DMS114 treated with DMSO at 0.1 percent for 48 hours (cell line): ENCODE measurements at regions not wholly inside any gene's neighbourhood (a gene's known extent, or its start where the extent isn't known, plus 50 kb on each side); places are given as distances from the start of the nearest gene placed in this dataset.
"Not testable (repeated sequence)": the region's sequence is repeated elsewhere in the genome, so short reads cannot be mapped to it uniquely, and the experiment has no call there.

Experiments used
- DNase-seq: peaks from one replicate; lab custom pipeline; 2025; ENCODE audit not compliant: unreplicated experiment; lab: John Stamatoyannopoulos, UW

DNA sequence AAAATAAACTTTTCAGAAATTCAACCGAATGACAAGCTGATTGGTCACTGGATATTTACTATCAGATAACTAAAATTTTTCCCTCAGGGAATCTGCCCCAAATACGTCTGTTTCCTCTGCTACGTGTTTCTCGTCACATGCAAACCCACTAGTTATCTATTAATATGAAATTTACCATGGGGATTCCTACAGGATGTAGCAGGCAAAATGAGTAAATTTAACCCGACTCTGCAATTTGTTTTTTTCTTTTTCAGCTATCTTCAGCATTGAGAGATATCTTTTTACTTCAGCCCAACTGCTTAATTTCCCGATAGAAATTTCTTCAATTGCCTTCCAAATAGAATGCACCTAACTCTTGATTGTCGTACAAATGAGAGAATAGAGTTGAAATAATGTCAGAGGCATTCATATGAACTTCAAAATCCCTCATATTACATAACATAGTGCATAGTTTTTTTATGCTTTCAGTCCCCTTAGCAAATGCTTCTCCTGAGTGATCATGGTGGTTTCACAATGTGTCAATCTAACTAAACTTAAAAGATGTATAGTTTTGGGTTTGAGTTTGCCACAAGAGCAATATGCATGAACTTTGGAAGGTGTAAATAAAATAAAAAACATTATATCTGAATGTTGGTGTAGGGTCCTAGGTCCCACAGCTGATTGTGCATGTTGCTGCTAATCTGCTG is 913.1 kb upstream of the GRIA3 start:
- no peak for DNase-seq

DNA sequence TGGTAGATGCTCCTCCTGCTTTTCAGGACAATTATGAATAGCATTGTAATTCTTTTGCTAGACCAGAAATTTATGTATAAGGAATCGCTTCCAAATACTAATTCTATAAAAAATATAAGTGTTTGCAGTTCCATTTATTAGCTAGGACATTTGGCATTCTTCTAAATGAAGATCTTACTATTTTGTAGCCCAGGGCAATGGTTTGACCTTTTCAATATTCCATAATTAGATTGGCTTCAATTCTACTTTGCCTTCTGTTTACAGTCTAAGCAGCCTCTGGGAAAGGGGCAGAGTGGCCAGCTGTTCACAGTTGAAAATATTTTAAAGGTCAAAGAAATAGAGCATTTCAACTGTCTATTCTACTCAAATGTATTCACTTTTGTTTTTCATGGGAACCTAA is 912.1 kb upstream of the GRIA3 start:
- no peak for DNase-seq

DNA sequence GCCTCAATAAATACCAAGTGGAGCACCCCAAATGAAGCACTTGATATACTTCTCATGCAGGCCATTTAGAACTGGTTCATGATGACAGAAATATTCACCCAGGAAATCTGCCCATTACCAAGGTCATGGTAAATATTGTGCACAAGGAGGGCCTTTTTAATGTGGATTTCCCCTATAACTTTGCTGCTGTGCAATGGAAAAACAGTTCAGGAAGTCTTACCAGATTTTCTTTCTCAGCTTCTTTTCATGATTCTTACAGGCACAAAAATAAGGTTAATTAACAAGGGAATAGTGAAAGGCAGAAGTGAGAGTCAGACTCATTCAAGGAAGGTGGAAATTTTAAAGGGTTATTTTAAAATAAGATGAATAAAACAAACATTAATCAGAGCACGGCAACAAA is 904.3 kb upstream of the GRIA3 start:
- DNase-seq: no peak

DNA sequence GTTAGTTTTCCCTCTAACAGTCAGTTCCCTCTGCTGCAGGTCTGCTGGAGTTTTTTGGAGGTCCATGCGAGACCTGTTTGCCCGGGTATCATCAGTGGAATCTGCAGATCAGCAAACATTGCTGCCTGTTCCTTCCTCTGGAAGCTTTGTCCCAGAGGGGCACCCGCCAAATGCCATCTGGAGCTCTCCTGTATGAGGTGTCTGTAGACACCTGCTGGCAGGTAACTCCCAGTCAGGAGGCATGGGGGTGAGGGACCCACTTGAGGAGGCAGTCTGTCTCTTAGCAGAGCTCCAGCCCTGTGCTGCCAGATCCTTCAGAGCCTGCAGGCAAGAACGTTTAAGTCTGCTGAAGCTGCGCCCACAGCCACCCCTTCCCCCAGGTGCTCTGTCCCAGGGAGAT is 884.3 kb upstream of the GRIA3 start:
- not testable (repeated sequence) for DNase-seq

DNA sequence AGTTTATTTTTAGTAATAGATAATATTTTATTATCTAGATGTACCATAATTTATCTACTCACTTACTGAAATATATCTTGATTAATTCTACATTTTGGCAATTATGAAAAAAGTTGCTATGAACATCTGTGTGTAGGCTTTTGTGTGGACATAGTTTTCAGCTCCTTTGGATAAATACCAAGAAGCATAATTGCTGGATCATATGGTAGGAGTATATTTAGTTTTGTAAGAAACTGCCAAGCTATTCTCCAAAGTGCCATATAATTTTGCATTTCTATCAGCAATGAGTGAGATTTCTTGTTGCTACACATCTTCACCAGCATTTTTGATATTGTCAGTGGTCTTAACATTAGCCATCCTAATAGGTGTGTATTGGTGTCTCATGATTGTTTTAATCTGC is 882.6 kb upstream of the GRIA3 start:
- DNase-seq: no peak

DNA sequence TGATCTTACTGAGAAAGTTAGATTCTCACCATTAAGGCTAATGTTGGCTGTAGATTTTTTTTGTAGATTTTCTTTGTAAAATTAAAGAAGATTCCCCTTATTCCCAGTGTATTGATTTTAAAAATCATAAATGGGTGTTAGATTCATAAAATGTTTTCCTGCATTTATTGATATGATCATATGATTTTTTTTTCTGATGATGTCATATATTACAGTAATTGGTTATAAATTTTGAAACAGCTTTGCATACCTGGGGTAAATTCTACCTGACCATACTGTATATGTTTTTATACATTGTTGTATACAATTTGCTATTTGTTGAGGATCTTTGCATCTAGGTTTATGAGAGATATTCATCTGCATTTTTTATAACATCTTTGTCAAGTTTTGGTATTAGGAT is 880.3 kb upstream of the GRIA3 start:
- DNase-seq: no peak

DNA sequence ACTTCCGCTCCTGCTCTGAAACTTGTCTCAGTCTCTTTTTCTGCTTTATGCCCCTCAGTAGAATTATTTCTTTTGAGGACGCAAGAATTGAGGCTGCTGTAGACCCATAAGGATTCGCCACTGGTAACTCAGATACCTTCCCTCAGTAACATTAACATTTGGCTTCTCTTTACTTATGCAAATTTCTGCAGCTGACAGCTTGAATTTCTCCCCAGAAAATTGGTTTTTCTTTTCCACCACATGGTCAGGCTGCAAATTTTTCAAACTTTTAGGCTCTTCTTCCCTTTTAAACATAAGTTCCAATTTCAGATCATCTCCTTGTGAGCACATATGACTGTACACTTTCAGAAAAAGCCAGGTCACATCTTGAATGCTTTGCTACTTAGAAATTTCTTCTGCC is 839.3 kb upstream of the GRIA3 start:
- DNase-seq: no peak

DNA sequence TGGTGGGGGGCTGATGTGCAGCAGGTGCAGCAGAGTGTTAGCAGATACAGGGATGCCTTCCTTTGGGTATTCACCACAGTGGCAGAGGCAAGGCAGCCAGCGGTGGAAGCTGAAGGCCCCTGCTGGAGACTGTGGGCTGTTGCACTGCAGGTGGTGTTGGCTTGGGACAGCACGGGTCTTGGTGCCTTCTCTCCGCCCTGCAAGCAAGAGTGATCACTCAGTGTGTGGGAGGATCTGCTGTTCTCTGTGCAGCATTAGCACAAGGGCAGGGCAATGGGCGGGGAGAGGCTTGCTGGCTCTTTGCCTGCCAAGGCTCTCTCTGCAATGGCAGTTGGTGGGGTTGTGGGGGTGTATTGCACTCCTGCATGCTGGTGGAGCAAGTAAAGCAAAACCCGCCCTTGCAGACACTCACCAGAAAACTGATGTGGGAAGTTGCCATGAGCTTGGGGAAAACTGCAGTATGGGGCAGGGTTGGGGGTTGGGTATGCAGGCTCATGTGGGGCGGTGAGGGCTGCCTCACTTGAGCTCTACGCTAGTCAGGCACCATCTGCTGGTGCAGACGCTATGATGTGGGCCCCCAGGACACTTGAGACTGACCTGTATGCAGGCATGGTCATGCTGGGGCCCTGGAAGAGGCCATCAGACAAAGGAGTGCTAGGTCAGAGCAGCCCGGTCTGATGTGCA is 820.8 kb upstream of the GRIA3 start:
- no peak for DNase-seq

DNA sequence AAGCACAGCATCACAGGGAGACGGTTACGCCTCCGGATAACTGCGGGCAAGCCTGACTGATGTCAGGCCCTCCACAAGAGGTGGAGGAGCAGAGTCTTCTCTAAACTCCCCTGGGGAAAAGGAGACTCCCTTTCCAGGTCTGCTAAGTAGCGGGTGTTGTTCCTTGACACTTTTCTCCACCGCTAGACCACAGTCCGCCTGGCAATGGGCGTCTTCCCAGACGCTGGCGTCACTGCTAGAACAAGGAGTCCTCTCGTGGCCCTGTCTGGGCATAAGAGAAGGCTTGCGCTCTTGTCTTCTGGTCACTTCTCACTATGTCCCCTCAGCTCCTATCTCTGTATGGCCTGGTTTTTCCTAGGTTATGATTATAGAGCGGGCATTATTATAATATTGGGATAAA is 808.5 kb upstream of the GRIA3 start:
- not testable (repeated sequence) for DNase-seq

DNA sequence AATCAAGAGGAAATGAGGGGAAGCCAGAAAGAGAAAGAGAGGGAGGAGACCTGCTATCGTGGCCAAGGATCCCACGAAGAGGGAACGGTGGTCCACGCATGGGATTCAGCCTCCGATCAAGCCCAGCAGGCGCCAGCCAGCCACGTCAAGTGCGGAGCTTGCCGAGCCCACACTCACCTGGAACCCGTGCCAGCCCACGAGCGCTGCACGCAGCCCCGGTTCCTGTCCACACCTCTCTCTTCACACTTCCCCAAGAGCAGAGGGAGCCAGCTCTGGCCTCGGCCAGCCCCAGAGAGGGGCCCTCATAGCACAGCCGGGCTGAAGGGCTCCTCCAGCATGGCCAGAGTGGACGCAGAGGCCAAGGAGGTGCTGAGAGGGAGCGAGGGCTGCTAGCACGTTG is 795.1 kb upstream of the GRIA3 start:
- no peak for DNase-seq

DNA sequence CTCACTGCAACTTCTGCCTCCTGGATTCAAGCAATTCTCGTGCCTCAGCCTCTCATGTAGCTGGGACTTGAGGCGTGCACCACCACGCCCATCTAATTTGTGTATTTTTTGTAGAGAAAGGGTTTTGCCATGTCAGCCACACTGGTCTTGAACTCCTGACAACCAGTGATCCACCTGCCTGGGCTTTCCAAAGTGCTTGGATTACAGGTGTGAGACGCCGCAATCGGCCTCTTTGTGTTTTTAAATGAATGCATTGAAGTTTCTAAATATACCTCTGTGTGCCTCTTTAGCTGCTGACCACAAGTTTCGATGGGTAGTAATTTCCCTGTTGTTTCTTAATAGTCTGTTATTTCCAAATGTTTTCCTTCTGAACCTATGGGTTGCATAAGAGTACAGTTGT is 765.3 kb upstream of the GRIA3 start:
- DNase-seq: no peak

DNA sequence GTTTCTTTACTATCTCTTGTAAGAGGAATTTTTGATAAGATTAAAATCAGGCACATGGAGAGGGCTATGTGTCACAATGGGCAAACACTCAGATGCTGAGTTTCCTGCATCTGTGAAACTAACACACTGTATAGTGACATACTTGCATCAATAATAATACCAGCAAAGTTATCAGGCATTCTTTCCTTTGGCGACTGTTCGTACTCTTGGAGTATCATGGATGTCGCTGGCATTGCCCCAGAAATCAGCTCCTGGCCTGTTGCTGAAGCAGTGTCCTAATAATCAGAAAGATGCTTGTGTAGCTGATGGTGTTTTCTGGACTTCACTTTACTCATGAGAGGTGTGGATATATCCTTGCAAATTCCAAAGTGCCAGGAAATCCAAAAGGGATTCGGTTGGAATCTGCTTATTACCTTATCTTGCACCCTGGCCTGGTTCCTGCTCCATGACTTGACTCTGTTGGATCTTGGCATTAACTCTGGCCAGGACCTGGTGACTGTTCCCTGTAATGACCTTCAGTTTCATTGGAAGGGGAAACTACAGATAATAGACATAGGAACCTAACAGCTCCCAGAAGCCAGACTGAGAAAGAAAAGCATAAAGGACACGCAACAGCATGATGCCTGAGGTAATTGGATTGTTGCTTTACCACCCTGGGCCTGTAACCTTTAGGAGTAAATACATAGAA is 762.5 kb upstream of the GRIA3 start:
- DNase-seq: no peak

DNA sequence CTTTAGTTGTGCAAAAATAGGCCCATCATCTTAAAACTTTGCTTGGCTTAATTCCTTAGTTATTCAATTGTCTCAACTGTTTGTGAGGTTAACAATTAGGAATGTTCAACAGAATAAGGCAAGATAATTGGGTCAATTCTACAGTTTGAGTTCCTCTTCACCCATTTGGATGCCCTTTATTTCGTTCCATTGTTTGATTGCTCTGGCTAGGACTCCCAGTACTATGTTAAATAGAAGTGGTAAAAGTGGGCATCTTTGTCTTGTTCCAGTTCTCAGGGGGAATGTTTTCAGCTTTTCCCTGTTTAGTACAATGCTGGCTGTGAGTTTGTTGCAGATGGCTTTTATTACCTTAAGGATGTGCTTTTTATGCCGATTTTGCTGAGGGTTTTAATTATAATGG is 761.5 kb upstream of the GRIA3 start:
- DNase-seq: no peak

DNA sequence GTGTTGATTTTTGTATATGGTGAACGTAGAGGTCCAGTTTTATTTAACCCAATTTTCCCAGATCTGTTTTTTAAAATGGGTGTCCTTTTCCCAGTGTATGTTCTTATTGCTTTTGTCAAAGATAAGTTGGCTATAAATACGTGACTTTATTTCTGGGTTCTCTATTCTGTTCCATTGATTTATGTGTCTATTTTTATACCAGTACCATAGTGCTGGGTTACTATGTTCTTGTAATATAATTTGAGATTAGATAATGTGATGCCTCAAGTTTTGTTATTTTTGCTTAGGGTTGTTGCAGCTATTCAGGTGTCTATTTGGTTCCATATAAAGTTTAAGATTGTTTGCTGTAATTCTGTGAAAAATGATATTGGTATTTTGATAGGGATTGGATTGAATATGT is 749.1 kb upstream of the GRIA3 start:
- DNase-seq: no peak

DNA sequence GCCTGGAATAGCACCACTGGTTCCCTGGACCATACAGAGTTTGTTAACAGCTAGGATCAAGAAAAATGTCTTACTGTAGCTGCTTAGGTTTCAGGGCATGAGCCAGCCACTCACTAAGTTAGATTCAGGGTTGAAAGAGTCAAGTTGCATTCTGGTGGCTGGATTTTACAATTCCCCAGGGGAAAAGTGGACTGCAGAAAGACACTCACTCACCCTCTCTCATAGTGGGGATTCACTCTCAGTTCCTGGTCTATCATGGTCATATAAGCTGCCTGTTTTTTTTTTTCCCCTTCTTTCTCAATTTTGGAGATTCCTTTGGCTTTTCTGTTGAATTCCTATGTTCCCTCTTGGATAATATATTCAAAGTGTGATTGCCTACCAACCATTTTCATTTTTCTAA is 744.2 kb upstream of the GRIA3 start:
- no peak for DNase-seq

DNA sequence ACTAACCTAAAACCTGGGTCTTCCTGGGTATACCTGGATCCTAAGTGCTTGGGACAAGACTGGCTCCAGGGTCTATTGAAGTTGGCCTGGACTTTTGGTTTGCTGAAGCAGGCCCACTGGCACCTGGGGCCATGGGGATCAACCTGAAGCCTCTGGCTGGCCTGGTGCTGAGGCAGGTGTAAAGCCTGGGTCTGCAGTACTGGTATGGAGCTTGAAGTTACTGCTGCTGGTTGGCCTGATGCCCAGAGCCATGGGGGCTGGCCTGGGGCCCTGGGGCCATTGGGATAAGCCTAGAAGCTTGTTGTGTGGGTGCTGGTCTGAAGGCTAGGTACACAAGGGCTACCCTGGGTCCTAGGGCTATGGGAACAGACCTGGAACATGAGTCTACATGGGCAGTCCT is 743.2 kb upstream of the GRIA3 start:
- DNase-seq: no peak

DNA sequence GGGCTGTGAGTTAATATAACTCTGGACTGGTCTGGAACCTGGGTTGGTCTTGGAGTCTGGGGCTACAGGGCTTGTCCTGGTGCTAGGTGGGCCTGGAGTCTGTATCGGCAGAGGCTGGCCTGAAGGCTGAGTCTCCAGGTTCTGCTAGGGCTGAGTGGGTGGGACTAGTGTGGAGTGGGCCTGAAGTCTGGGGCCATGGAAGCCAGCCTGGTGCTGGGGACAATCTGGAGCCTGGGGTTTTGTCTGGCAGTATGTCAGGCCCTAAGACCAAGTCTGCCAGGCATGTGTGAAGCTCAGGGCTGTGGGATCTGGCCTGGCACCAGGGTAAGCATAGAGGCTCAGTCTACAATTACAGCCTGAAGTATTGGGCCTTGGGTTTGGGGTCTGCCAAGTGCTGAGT is 742.6 kb upstream of the GRIA3 start:
- no peak for DNase-seq

DNA sequence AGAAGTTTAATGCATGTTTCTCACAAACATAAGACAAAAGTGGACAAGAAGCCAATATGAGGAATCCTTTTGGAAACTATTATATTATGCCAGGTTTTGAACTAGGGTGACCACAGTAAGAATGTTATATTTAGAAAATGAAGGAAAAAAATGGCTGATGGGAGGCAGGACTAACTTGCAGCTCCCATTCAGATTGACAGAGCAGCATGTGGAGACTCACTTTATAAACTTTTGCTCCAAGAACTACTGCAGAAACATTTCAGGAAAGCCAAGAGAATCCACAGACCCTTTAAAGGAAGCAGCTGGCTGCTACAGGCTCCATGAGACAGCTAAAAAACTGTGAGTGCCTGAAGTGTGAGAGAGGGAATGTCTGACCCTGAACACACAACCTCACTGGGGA is 738.6 kb upstream of the GRIA3 start:
- no peak for DNase-seq

DNA sequence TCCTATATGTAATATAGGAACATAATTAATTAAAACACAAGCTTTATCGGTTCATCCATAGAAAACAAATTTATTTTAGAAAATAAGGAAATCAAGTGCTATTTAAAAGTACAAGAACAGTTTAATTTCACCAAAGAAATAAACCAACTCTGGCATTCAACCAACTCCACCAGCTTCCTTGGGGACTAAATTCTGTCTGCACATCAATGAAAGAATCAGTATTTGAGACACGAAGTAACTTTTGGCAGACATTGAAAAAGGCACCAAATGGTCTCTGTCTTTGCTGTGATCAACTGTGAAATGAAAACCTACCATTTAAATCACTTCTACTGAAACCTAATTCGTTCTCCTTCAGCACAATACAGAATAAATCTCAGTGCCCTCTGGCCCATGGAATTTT is 719.7 kb upstream of the GRIA3 start:
- no peak for DNase-seq

DNA sequence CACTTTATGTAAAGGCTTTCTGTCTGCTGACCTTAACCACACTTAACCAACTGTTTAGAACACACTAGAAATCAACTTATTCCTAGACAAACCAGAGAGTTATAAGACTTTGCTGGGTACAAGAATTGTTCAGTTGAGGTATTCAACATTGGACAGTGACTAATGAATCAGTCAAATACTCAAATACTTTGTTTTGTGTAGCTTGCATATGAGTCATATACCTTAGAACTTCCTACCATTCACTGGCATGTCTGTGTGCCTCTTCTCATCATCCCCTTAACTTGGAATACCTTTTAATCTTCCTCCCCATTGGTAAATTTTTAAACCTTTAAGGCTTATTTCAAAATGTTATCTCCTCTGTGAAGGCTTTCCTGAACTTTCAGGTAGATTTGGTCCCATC is 708.8 kb upstream of the GRIA3 start:
- DNase-seq: no peak

DNA sequence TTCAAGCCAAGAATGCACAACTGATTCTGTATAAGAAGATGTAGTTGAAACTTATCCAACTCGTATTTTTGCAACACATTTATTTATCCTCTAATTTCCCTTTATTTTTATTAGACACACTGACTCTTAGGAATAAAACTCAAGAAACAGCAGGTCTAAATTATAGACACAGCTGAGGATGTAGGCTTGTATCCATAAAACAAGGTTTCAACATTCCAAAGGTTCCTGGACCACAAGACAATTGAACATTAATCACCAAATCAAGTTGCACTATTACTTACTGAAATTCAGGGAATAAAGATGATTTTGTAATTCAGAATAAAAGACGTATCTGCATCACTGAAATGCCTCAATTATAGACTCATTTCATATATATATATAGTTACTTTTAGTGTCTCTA is 683.5 kb upstream of the GRIA3 start:
- DNase-seq: no peak

DNA sequence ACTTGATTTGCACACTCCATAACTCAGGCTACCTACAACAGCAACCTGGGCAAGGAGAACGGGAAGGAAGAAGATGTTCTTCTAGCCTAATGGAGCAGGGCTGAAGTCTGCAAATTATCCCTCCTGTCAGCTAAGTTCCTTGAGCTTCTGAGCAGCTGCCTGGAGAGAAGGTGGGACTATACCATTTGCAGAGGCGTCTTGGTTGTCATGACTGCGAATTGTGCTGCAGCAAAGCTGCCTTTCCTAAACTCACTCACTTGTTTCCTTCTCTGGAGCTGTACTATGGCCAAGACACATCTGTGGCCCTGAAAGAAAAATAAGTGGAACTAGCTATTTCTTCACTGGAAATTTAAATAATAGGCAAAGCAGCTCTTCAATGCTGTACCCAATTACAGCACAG is 682.4 kb upstream of the GRIA3 start:
- no peak for DNase-seq

DNA sequence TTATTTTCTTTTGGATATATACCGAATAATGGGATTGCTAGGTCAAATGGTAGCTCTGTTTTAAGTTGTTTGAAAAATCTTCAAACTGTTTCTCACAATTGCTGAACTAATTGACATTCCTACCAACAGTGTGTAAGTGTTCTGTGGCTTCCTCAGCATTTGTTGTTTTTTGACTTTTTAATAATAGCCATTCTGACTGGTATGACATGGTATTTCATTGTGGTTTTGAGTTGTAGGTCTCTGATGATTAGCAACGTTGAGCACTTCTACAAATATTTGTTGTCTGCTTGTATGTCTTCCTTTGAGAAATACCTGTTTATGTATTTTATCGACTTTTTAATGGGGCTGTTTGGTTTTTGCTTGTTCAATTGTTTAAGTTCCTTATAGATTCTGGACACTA is 680.1 kb upstream of the GRIA3 start:
- no peak for DNase-seq
